GM23338 (cell line): ENCODE measurements at regions not wholly inside any gene's neighbourhood (a gene's known extent, or its start where the extent isn't known, plus 50 kb on each side); places are given as distances from the start of the nearest gene placed in this dataset.
A peak's percentile ranks its signal among the peaks of the same experiment; 100 is the strongest.

Experiments
- ATAC-seq: fragments of 200-7000 bp; cut with Tn5 transposase; 3 replicates; pipeline ENCODE4 v1.9.1; 2020
- DNase-seq: peaks from one replicate; pipeline ENCODE4 v3.0.0-alpha.2; 2015; ENCODE audit warnings: low spot score
- H2AFZ ChIP-seq: fragments of 200-600 bp; sonication (generic); 2 replicates; pipeline ENCODE4 v1.8.0; 2016; ENCODE audit warnings: antibody characterized with exemption, mild to moderate bottlenecking, moderate library complexity
- H3F3A ChIP-seq: fragments of 200-600 bp; sonication (generic); replicated peaks from 2 replicates; pipeline ENCODE4 v1.8.0; 2017; ENCODE audit warnings: antibody characterized with exemption, mixed run types, low read depth
- H3K27ac ChIP-seq: fragments of 200-600 bp; sonication (generic); 2 replicates; pipeline ENCODE4 v1.6.1; 2016; ENCODE audit warnings: low read depth
- H3K27me3 ChIP-seq: fragments of 200-600 bp; sonication (generic); 2 replicates; pipeline ENCODE4 v1.8.0; 2016; ENCODE audit warnings: mild to moderate bottlenecking, mixed run types, moderate library complexity; ENCODE audit not compliant: insufficient read depth
- H3K36me3 ChIP-seq: fragments of 200-600 bp; sonication (generic); 2 replicates; pipeline ENCODE4 v1.8.0; 2016; ENCODE audit warnings: mild to moderate bottlenecking; ENCODE audit not compliant: insufficient read depth
- H3K4me1 ChIP-seq: fragments of 200-600 bp; sonication (generic); 2 replicates; pipeline ENCODE4 v1.8.0; 2016; ENCODE audit warnings: mild to moderate bottlenecking, moderate library complexity; ENCODE audit not compliant: insufficient read depth
- H3K4me2 ChIP-seq: fragments of 200-600 bp; sonication (generic); 2 replicates; pipeline ENCODE4 v1.7.1; 2017; ENCODE audit warnings: mixed run types
- H3K4me3 ChIP-seq: fragments of 200-600 bp; sonication (generic); 2 replicates; pipeline ENCODE4 v1.6.1; 2016; ENCODE audit warnings: mixed run types
- H3K79me2 ChIP-seq: fragments of 200-600 bp; sonication (generic); replicated peaks from 2 replicates; pipeline ENCODE4 v1.8.0; 2017; ENCODE audit warnings: mild to moderate bottlenecking; ENCODE audit not compliant: insufficient read depth
- H3K9me2 ChIP-seq: fragments of 200-600 bp; sonication (generic); 2 replicates; pipeline ENCODE4 v1.8.0; 2017; ENCODE audit not compliant: insufficient read depth
- H4K20me1 ChIP-seq: fragments of 200-600 bp; sonication (generic); replicated peaks from 2 replicates; pipeline ENCODE4 v1.8.0; 2017; ENCODE audit warnings: mild to moderate bottlenecking; ENCODE audit not compliant: insufficient read depth
- H3K27ac Mint-ChIP-seq: 2 replicates; pipeline ENCODE4 v1.8.0; 2020; ENCODE audit warnings: inconsistent platforms, mild to moderate bottlenecking, moderate library complexity, mixed read lengths
- H3K27me3 Mint-ChIP-seq: 3 replicates; pipeline ENCODE4 v1.8.0; 2022; ENCODE audit warnings: low read depth, mild to moderate bottlenecking, moderate library complexity, mixed read lengths, inconsistent platforms; ENCODE audit not compliant: insufficient read depth, poor library complexity
- H3K36me3 Mint-ChIP-seq: 3 replicates; pipeline ENCODE4 v1.8.0; 2021; ENCODE audit warnings: low read depth, mild to moderate bottlenecking, inconsistent platforms, moderate library complexity, mixed read lengths
- H3K4me1 Mint-ChIP-seq: 3 replicates; pipeline ENCODE4 v1.8.0; 2020; ENCODE audit warnings: mild to moderate bottlenecking, inconsistent platforms, mixed read lengths
- H3K4me3 Mint-ChIP-seq: 3 replicates; pipeline ENCODE4 v1.8.0; 2021; ENCODE audit warnings: moderate library complexity, mild to moderate bottlenecking, inconsistent platforms, mixed read lengths
- H3K9me3 Mint-ChIP-seq: 3 replicates; pipeline ENCODE4 v1.8.0; 2020; ENCODE audit warnings: moderate library complexity, mild to moderate bottlenecking, inconsistent platforms, mixed read lengths
- EZH2phosphoT487 ChIP-seq: fragments of 200-600 bp; sonication (generic); IDR thresholded peaks from one replicate; pipeline ENCODE4 v1.8.1; 2018; ENCODE audit warnings: antibody characterized with exemption; ENCODE audit not compliant: unreplicated experiment
- JUNB ChIP-seq: IDR thresholded peaks from one replicate; pipeline ENCODE4 v1.6.1; 2016; ENCODE audit warnings: antibody characterized with exemption; ENCODE audit not compliant: unreplicated experiment
- POLR2AphosphoS5 ChIP-seq: IDR thresholded peaks from 2 replicates; pipeline ENCODE4 v1.6.1; 2016; ENCODE audit warnings: antibody characterized with exemption, low read depth
- STAT1 ChIP-seq: IDR thresholded peaks from one replicate; pipeline ENCODE4 v1.6.1; 2016; ENCODE audit warnings: antibody characterized with exemption; ENCODE audit not compliant: unreplicated experiment
- TF ChIP-seq, protein P1 (sequence below): IDR thresholded peaks from 2 replicates; pipeline ENCODE4 v1.6.1; 2016; ENCODE audit warnings: antibody characterized with exemption
- TF ChIP-seq, protein P2 (sequence below): IDR thresholded peaks from one replicate; pipeline ENCODE4 v1.6.1; 2018; ENCODE audit warnings: antibody characterized with exemption; ENCODE audit not compliant: unreplicated experiment
- TF ChIP-seq, protein P3 (sequence below): fragments of 250-450 bp; sonication (Bioruptor Pico); IDR thresholded peaks from 2 replicates; pipeline ENCODE4 v1.5.0; 2020; ENCODE audit warnings: mild to moderate bottlenecking, moderate library complexity

DNA sequence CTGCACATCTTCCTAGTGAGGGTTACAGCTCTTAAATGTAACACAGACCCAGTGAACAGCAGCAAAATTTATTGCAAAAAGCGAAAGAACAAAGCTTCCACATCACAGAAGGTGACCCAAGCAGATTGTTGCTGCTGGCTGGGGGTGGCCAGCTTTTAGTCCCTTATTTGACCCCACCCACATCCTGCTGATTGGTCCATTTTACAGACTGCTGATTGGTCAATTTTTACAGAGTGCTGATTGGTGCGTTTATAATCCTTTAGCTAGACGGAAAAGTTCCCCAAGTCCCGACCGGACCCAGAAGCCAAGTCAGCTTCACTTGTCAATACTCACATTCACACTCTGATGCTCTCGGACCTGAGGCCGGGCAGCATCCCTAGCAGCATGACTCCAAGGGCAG, 154.5 kb upstream of the ATP10A start (continued):
- TF ChIP-seq EZH2phosphoT487 (no peak), STAT1 (no peak)
- TF ChIP-seq, protein P1, sequence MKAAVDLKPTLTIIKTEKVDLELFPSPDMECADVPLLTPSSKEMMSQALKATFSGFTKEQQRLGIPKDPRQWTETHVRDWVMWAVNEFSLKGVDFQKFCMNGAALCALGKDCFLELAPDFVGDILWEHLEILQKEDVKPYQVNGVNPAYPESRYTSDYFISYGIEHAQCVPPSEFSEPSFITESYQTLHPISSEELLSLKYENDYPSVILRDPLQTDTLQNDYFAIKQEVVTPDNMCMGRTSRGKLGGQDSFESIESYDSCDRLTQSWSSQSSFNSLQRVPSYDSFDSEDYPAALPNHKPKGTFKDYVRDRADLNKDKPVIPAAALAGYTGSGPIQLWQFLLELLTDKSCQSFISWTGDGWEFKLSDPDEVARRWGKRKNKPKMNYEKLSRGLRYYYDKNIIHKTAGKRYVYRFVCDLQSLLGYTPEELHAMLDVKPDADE, result no peak

DNA sequence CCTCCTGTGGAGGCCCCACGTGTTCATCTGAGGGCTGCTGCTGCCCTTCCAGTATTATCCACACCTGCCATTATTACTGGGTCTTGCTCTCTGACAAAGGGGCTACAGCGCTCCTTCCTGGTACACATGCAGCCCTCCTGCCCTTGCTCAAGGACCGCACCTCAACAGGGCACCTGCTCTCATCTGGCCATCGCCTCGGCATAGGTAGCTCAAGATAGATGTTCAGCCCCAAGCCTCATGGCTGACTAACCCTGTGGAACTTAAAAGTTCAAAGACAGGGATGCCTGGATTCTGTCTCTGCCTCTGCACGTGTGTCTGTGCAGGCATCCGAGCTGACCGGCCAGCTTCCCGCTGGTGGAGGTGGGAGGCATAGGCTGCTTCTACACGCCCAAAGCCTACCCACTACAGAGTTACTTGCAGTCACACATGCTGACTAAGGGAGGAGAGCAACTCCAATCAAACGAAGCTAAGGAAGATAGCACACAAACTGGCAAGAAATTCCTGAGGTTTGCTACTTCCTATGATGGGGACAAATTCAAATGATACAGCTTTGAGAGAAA, 152.5 kb upstream of the ATP10A start:
- 0 out of 2 replicates have a peak, but pooled peaks cover 8% of the 10 kb centered on the region for H3K9me2 ChIP-seq
- H3K27me3 ChIP-seq, result no peaks in the 10 kb centered on the region
- H3K27ac ChIP-seq, result no peak overlapping the region
- no peaks in the 10 kb centered on the region for H3F3A ChIP-seq
- Mint-ChIP-seq H3K27me3 (peaks cover 2% of the 10 kb centered on the region), H3K9me3 (no peaks in the 10 kb centered on the region), H3K36me3 (no peaks in the 10 kb centered on the region), H3K4me3 (no peak overlapping the region), H3K27ac (no peak overlapping the region), H3K4me1 (no peaks in the 10 kb centered on the region)
- no peak for ATAC-seq
- no peaks in the 10 kb centered on the region for H4K20me1 ChIP-seq
- no peaks in the 10 kb centered on the region for H3K79me2 ChIP-seq
- peak overlapping the region; percentile 69 for H2AFZ ChIP-seq
- TF ChIP-seq, protein P2, sequence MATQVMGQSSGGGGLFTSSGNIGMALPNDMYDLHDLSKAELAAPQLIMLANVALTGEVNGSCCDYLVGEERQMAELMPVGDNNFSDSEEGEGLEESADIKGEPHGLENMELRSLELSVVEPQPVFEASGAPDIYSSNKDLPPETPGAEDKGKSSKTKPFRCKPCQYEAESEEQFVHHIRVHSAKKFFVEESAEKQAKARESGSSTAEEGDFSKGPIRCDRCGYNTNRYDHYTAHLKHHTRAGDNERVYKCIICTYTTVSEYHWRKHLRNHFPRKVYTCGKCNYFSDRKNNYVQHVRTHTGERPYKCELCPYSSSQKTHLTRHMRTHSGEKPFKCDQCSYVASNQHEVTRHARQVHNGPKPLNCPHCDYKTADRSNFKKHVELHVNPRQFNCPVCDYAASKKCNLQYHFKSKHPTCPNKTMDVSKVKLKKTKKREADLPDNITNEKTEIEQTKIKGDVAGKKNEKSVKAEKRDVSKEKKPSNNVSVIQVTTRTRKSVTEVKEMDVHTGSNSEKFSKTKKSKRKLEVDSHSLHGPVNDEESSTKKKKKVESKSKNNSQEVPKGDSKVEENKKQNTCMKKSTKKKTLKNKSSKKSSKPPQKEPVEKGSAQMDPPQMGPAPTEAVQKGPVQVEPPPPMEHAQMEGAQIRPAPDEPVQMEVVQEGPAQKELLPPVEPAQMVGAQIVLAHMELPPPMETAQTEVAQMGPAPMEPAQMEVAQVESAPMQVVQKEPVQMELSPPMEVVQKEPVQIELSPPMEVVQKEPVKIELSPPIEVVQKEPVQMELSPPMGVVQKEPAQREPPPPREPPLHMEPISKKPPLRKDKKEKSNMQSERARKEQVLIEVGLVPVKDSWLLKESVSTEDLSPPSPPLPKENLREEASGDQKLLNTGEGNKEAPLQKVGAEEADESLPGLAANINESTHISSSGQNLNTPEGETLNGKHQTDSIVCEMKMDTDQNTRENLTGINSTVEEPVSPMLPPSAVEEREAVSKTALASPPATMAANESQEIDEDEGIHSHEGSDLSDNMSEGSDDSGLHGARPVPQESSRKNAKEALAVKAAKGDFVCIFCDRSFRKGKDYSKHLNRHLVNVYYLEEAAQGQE, result no peak
- TF ChIP-seq STAT1 (no peak), JUNB (no peak), EZH2phosphoT487 (no peak), POLR2AphosphoS5 (no peak)
- TF ChIP-seq, protein P3, sequence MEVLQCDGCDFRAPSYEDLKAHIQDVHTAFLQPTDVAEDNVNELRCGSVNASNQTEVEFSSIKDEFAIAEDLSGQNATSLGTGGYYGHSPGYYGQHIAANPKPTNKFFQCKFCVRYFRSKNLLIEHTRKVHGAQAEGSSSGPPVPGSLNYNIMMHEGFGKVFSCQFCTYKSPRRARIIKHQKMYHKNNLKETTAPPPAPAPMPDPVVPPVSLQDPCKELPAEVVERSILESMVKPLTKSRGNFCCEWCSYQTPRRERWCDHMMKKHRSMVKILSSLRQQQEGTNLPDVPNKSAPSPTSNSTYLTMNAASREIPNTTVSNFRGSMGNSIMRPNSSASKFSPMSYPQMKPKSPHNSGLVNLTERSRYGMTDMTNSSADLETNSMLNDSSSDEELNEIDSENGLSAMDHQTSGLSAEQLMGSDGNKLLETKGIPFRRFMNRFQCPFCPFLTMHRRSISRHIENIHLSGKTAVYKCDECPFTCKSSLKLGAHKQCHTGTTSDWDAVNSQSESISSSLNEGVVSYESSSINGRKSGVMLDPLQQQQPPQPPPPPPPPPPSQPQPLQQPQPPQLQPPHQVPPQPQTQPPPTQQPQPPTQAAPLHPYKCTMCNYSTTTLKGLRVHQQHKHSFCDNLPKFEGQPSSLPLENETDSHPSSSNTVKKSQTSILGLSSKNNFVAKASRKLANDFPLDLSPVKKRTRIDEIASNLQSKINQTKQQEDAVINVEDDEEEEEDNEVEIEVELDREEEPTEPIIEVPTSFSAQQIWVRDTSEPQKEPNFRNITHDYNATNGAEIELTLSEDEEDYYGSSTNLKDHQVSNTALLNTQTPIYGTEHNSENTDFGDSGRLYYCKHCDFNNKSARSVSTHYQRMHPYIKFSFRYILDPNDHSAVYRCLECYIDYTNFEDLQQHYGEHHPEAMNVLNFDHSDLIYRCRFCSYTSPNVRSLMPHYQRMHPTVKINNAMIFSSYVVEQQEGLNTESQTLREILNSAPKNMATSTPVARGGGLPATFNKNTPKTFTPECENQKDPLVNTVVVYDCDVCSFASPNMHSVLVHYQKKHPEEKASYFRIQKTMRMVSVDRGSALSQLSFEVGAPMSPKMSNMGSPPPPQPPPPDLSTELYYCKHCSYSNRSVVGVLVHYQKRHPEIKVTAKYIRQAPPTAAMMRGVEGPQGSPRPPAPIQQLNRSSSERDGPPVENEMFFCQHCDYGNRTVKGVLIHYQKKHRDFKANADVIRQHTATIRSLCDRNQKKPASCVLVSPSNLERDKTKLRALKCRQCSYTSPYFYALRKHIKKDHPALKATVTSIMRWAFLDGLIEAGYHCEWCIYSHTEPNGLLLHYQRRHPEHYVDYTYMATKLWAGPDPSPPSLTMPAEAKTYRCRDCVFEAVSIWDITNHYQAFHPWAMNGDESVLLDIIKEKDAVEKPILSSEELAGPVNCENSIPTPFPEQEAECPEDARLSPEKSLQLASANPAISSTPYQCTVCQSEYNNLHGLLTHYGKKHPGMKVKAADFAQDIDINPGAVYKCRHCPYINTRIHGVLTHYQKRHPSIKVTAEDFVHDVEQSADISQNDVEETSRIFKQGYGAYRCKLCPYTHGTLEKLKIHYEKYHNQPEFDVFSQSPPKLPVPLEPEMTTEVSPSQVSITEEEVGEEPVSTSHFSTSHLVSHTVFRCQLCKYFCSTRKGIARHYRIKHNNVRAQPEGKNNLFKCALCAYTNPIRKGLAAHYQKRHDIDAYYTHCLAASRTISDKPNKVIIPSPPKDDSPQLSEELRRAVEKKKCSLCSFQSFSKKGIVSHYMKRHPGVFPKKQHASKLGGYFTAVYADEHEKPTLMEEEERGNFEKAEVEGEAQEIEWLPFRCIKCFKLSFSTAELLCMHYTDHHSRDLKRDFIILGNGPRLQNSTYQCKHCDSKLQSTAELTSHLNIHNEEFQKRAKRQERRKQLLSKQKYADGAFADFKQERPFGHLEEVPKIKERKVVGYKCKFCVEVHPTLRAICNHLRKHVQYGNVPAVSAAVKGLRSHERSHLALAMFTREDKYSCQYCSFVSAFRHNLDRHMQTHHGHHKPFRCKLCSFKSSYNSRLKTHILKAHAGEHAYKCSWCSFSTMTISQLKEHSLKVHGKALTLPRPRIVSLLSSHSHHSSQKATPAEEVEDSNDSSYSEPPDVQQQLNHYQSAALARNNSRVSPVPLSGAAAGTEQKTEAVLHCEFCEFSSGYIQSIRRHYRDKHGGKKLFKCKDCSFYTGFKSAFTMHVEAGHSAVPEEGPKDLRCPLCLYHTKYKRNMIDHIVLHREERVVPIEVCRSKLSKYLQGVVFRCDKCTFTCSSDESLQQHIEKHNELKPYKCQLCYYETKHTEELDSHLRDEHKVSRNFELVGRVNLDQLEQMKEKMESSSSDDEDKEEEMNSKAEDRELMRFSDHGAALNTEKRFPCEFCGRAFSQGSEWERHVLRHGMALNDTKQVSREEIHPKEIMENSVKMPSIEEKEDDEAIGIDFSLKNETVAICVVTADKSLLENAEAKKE, result no peak
- H3K36me3 ChIP-seq, result no peaks in the 10 kb centered on the region
- H3K4me3 ChIP-seq, result no peak overlapping the region
- DNase-seq, result no peak
- no peaks in the 10 kb centered on the region for H3K4me1 ChIP-seq
- H3K4me2 ChIP-seq, result no peak overlapping the region
